ENCODE measurements at regions not wholly inside any gene's neighbourhood (a gene's known extent, or its start where the extent isn't known, plus 50 kb on each side); places are given as distances from the start of the nearest gene placed in this dataset.

GRCh38 chr2:153808679-153809078 lies 63.0 kb upstream of the GALNT13 start:
- TF ChIP-seq CTCF (IDR thresholded peaks at IDR 0.05; ENCODE audit: extremely low read depth, insufficient read depth, missing control alignments), result no peak
- in situ Hi-C loops (cut with MboI; ENCODE audit: low pct_unique_long_range_greater_than_20kb, low sequenced_read_pairs, unreplicated experiment), result no loop called here
- DNase-seq (ENCODE audit: low spot score), result no peak

GRCh38 chr2:153811516-153811915 lies 60.2 kb upstream of the GALNT13 start:
- no peak for DNase-seq (ENCODE audit: low spot score)
- in situ Hi-C loops (cut with MboI; ENCODE audit: low pct_unique_long_range_greater_than_20kb, low sequenced_read_pairs, unreplicated experiment), result no loop called here

GRCh38 chr2:153812632-153813031 lies 59.1 kb upstream of the GALNT13 start:
- no peak for DNase-seq (ENCODE audit: low spot score)
- TF ChIP-seq CTCF (IDR thresholded peaks at IDR 0.05; ENCODE audit: extremely low read depth, insufficient read depth, missing control alignments), result no peak
- in situ Hi-C loops (cut with MboI; ENCODE audit: low pct_unique_long_range_greater_than_20kb, low sequenced_read_pairs, unreplicated experiment), result no loop called here

More at GRCh38 chr2:153811516-153811915, 60.2 kb upstream of the GALNT13 start:
- no peak for TF ChIP-seq CTCF (IDR thresholded peaks at IDR 0.05; ENCODE audit: extremely low read depth, insufficient read depth, missing control alignments)

- DNase-seq (ENCODE audit: low spot score), result no peak
- no peak for TF ChIP-seq CTCF (IDR thresholded peaks at IDR 0.05; ENCODE audit: extremely low read depth, insufficient read depth, missing control alignments)
- in situ Hi-C loops (cut with MboI; ENCODE audit: low pct_unique_long_range_greater_than_20kb, low sequenced_read_pairs, unreplicated experiment), result no loop called here
Measured at GRCh38 chr2:153818242-153818641, 53.5 kb upstream of the GALNT13 start.

- in situ Hi-C loops (cut with MboI; ENCODE audit: low pct_unique_long_range_greater_than_20kb, low sequenced_read_pairs, unreplicated experiment), result no loop called here
Measured at GRCh38 chr2:153819074-153819473, 52.6 kb upstream of the GALNT13 start.

GRCh38 chr2:153819501-153819900 lies 52.2 kb upstream of the GALNT13 start:
- TF ChIP-seq CTCF (IDR thresholded peaks at IDR 0.05; ENCODE audit: extremely low read depth, insufficient read depth, missing control alignments), result no peak
- in situ Hi-C loops (cut with MboI; ENCODE audit: low pct_unique_long_range_greater_than_20kb, low sequenced_read_pairs, unreplicated experiment), result no loop called here
- no peak for DNase-seq (ENCODE audit: low spot score)

More at GRCh38 chr2:153819074-153819473, 52.6 kb upstream of the GALNT13 start:
- no peak for DNase-seq (ENCODE audit: low spot score)
- no peak for TF ChIP-seq CTCF (IDR thresholded peaks at IDR 0.05; ENCODE audit: extremely low read depth, insufficient read depth, missing control alignments)

Data from GM13977 (cell line).